Jurkat, Clone E6-1 (cell line): ENCODE measurements at regions not wholly inside any gene's neighbourhood (a gene's known extent, or its start where the extent isn't known, plus 50 kb on each side); places are given as distances from the start of the nearest gene placed in this dataset.
A peak's percentile ranks its signal among the peaks of the same experiment; 100 is the strongest.

Experiments used
- DNase-seq: peaks from one replicate; pipeline ENCODE4 v3.0.0-alpha.2; 2011; ENCODE audit warnings: low read depth, low spot score
- H3K4me3 ChIP-seq: 2 replicates; pipeline ENCODE4 v1.5.1; 2011; ENCODE audit warnings: mild to moderate bottlenecking, low read length, control low read depth, moderate library complexity

DNA sequence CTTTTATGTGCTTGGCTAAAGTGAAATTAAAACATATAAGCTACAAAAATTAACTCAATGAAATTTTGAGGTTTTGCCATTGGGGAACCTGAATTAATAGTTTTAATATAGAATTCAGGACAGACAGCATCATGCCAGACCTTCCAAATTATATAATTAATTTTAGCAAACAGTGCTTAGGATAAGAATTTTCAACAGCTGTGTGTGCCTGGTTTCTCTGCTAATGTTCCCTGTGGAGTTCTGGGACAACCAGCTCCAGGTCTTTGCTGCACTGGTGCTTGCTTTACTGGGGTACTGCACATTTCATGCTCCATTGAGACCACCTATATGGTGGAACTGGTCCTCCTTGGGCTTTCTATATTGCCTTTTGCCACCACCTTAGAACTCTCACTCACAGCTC is 199.5 kb downstream of the NDFIP2 start:
- H3K4me3 ChIP-seq, result no peak overlapping the region
- no peak for DNase-seq

GRCh38 chr13:79679334-79679733 is 198.4 kb downstream of the NDFIP2 start:
- DNase-seq, result peak; percentile 45
- no peak overlapping the region for H3K4me3 ChIP-seq

DNA sequence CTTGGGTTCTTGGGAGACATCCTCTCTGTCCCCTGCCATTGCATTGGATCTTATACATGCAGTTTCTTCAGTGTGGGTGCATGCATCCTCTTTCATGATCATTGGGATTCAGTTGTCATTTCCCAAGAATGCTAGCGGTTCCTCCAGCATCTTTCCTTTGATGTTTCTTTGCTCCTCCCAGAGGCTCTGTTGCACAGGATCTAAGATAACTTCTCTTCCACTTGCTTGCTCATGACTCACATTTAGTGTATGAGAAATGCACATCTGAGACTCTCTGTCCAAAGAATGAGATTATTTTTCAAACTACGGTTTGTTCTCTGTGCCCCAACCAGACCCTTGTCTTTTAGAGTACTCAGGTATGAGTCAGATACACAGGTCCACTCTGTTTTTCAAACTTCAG is 197.1 kb downstream of the NDFIP2 start:
- no peak for DNase-seq
- H3K4me3 ChIP-seq, result no peak overlapping the region

- no peak overlapping the region for H3K4me3 ChIP-seq
- no peak for DNase-seq
Observed at GRCh38 chr13:79675931-79676660, 195.1 kb downstream of the NDFIP2 start.

DNA sequence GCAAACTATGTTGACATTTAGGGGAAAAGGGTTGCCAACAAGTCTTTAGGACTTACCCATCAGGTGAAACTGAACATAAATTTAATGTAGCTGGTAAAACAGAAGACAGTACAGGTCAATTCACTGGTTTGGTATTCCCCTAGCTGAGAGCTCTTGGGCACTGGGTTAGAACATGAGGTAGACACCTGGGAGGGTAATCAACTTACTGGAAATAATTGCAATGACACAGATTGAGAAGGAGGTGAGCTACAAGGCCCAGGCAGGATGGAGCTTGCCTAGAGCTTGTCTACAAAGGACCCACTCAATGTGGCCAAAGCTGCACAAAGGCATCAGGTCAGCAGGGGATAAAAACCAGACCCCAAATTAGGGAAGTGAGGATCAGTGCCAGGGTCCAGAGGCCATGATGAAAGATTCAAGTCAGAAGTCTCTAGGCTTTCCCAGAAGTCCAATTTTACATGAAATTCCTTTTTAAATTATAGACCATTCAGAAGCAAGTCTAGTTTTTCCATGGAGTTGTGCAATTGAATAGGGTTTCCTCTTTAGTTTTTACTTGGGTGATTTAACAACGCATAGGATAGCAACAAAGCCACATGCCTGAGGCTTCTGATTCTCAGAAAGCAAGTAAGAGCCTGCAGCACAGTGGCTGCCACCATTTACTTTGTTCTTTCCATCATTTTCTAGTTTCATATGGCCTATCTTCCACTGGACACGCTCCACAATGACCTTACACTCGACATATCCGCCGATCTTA is 194.0 kb downstream of the NDFIP2 start:
- no peak for DNase-seq
- no peak overlapping the region for H3K4me3 ChIP-seq

DNA sequence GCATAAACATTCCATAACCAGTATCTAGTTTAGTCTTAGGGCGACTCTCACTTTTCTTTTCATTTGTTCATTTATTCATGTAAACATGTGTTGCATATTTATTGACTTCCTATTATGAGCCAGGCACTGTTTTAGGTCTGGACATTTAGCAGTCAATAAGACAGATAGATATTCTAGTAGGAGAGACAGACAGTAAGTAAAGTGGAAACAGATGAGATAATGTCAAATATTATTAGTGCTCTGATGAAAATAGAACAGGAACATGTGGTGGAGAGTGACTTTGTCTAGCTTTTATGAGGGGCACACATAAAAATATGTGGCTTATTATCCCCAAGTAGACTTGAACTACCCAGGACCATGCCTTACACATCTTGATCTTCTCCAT is 193.0 kb downstream of the NDFIP2 start:
- DNase-seq, result no peak
- no peak overlapping the region for H3K4me3 ChIP-seq

DNA sequence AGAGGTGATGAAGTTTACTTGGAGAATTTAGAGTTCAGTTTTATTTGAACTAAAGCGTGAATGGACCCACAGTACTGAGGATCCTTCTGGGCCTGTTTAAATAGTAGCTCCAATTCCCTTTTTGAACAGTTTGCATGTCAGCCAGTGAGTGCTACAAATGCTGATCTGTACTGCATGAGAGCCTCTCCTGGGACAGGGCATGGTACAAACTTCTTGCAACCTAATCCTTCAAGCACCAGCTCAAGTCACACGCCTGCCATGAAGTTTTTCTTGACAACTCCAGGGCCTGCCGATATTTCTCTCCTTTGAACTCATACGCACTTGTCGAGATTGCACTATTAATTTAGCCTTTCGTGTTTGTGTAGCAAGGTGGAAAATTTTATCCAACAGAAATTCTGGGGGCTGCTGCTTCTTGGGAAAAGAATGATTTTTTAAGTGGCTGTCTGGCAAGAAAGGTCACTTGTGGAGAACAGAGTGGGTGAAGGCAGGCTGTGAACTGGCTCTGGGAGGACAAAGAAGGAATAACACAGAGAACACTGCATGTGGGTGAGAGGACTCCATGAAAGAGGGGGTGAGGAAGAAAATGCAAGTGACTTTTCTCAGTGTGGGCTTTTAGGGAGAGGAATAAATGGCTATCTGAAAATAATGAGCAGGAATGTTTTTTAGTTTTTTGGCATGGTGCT is 192.5 kb downstream of the NDFIP2 start:
- DNase-seq, result no peak

GRCh38 chr13:79671420-79671819 is 190.5 kb downstream of the NDFIP2 start:
- DNase-seq, result no peak
- H3K4me3 ChIP-seq, result no peak overlapping the region

More for the DNA sequence above, 192.5 kb downstream of the NDFIP2 start:
- H3K4me3 ChIP-seq, result no peak overlapping the region

DNA sequence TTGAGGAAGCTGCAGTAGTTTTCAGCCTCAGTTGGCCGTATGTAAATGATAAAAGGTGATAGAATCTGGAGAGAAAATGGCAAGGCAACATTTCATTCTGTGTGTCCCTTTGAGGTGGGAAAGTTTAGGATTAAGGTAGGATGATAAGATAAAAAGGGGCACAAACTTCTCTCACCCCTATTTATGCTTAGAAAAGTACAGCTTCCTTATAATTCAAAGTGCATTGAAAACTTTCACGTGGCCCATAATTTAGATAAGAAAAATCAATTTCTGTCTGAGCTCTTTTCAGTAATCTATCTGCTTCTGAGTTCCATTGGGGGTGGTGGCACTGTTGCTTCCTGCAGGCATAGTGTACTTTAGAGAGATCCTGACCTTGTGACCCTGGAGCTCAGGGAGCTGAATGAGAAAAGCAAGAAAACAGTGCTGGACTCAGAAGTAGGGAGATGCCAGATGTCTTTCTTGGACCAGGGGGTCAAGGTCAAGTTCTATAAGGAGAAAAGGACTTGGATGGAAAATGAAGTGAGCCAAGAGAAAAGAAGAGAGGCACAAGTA is 187.3 kb downstream of the NDFIP2 start:
- DNase-seq, result no peak
- no peak overlapping the region for H3K4me3 ChIP-seq

DNA sequence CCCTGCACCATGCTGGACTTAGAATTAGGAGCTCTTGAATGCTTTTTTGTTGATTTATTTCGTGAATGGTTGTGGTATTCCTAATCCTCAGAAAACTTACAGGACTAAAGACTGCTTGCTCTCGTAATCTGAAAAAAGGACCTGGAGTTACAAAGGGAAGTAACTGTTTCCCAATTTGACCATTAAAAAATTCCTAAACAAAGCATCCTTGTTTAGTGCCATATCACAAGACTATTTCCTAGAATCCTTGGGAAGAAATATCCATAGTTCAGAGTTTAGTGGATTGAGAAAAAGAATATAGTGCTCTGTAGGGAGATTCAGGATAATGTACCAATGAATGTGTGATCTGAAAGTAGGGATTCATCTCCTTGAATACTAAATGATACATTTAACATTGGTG is 186.8 kb downstream of the NDFIP2 start:
- no peak overlapping the region for H3K4me3 ChIP-seq
- DNase-seq, result no peak

DNA sequence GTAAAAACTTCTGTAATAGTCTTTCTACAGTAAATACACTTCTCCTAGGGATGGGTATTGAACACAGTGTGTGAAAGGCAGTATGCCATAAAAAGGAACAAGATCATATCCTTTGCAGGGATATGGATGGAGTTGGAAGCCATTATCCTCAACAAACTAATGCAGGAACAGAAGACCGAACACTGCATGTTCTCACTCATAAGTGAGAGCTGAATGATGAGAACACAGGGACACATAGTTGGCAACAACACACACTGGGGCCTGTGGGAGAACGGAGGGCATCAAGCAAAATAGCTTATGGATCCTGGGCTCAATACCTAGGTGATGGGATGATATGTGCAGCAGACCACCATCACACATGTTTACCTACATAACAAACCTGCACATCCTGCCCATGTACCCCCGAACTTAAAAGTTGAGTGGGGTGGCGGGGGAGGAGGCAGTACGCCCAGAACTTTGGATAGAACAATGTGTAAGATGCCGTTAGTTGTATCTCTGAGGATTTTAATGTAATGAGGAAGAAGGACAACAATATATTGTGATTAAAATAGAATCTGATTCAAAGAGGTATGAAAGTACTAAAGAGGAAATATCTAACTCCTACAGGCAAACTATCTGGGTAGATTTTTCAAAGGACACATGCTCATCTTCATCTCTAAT is 183.2 kb downstream of the NDFIP2 start:
- H3K4me3 ChIP-seq, result no peak overlapping the region
- DNase-seq, result no peak

GRCh38 chr13:79663435-79663834 is 182.5 kb downstream of the NDFIP2 start:
- no peak overlapping the region for H3K4me3 ChIP-seq
- DNase-seq, result no peak

DNA sequence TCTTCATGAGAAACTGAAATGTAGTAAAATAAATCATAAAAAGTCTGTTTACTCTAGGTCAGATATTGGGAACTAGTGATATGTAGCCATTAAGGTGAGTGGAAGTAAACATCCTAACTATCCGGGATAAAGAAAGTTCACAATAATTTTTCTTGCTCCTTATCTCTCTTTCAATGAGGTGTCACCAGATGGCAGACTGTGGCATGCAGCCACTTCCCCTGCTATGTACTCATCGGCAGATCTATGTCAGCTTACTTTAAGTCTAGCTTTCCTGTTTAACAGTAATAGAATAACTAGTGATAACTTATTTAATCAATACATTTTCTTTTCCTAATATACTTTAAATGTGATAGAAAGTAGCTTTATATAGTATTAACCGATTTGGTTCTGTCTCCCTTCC is 181.9 kb downstream of the NDFIP2 start:
- peak; percentile 33 for DNase-seq
- no peak overlapping the region for H3K4me3 ChIP-seq

- DNase-seq, result no peak
- H3K4me3 ChIP-seq, result no peak overlapping the region
Observed at GRCh38 chr13:79660361-79660760, 179.4 kb downstream of the NDFIP2 start.

- no peak overlapping the region for H3K4me3 ChIP-seq
- DNase-seq, result peak; percentile 14
Observed at GRCh38 chr13:79659121-79659521, 178.2 kb downstream of the NDFIP2 start.

DNA sequence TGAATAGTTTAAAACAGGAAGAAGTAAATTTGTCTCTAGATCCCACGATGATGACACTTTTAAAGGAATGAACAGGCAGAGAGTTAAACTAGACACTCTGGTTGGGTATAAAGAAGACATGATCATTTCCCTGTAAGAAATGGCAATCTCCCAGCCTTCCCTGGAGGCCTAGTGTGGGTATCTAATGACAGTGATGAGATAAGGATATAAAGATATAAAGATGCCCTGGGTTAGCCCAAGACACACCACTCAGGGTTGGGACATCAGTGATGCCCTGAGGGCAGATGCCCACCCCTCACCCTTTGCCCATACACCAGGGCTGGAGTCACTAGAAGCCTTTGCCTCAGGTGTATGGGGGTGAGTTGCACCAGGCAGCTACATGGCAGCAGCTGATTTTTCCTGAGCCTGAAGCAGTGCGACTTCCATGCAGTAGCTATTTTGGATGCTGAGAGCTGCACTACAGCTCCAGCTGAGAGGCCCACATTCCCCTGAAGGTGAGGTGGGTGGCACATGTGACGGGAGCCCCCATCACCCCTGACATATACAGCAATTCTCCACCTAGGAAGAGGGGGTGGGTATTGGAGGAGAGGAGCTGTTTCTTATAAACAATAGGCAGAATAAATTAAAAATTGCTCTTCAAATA is 177.5 kb downstream of the NDFIP2 start:
- H3K4me3 ChIP-seq, result no peak overlapping the region
- no peak for DNase-seq

- no peak overlapping the region for H3K4me3 ChIP-seq
- no peak for DNase-seq
Observed at GRCh38 chr13:79655509-79655908, 174.6 kb downstream of the NDFIP2 start.

DNA sequence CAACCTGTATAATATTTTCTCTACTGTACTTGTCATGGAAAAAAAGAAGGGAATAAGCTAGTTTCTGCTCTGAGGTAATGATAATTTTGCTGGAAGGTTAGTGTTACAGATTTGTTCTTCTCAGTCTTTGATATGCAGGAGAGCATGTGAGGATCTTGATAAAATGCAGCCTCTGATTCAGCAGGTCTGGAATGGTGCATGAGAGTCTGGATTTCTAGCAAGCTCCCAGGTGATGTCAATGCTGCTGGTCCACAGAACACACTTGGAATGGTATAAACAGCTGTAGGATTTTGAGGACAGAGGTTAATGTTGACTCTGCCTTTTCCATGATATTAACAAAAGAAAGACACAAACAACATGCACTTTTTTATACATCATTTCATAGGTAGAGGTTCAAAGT is 173.6 kb downstream of the NDFIP2 start:
- DNase-seq, result no peak
- no peak overlapping the region for H3K4me3 ChIP-seq

DNA sequence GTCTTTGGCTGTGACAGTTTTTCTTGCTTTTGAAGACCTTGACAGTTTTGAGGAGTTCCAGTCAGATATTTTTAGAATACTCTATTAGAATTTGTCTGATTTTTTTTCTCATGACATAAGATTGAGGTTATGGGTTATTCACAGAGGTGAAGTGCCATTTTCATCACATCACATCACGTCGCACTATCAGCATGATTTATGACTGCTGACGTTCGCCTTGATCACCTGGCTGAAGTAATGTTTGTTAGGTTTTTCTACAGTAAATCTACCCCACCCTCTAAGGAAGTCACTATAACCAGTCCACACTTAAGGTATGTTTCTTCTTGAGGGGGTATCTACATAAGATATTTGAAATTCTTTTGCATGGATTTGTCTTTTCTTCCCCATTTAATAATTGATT is 169.7 kb downstream of the NDFIP2 start:
- H3K4me3 ChIP-seq, result no peak overlapping the region
- no peak for DNase-seq
